NCI-H524 treated with DMSO at 0.1 percent for 48 hours (cell line): ENCODE measurements at regions not wholly inside any gene's neighbourhood (a gene's known extent, or its start where the extent isn't known, plus 50 kb on each side); places are given as distances from the start of the nearest gene placed in this dataset.
"Not testable (repeated sequence)": the region's sequence is repeated elsewhere in the genome, so short reads cannot be mapped to it uniquely, and the experiment has no call there.

Source experiments
- DNase-seq: peaks from one replicate; lab custom pipeline; 2025; lab: John Stamatoyannopoulos, UW

GRCh38 chr3:124364317-124365020, 365.8 kb upstream of the UMPS start:
- DNase-seq: peak; percentile 100

GRCh38 chr3:124366655-124367054, 363.6 kb upstream of the UMPS start:
- not testable (repeated sequence) for DNase-seq

- DNase-seq: no peak
These were observed 357.5 kb upstream of the UMPS start for GRCh38 chr3:124372775-124373174.

- no peak for DNase-seq
These were observed 356.7 kb upstream of the UMPS start for GRCh38 chr3:124373524-124373923.

GRCh38 chr3:124374583-124374982, 355.7 kb upstream of the UMPS start:
- no peak for DNase-seq

- DNase-seq: no peak
These were observed 348.5 kb upstream of the UMPS start for GRCh38 chr3:124381575-124382333.

GRCh38 chr3:124383051-124383450, 347.2 kb upstream of the UMPS start:
- no peak for DNase-seq

- no peak for DNase-seq
These were observed 346.3 kb upstream of the UMPS start for GRCh38 chr3:124383846-124384466.

GRCh38 chr3:124384527-124384926, 345.7 kb upstream of the UMPS start:
- no peak for DNase-seq

GRCh38 chr3:124385996-124386395, 344.3 kb upstream of the UMPS start:
- DNase-seq: peak; percentile 51

GRCh38 chr3:124386996-124387595, 343.2 kb upstream of the UMPS start:
- no peak for DNase-seq

- no peak for DNase-seq
These were observed 338.5 kb upstream of the UMPS start for GRCh38 chr3:124391774-124392173.

GRCh38 chr3:124393340-124393739, 336.9 kb upstream of the UMPS start:
- DNase-seq: no peak

GRCh38 chr3:124395162-124395561, 335.1 kb upstream of the UMPS start:
- DNase-seq: no peak

- no peak for DNase-seq
These were observed 334.5 kb upstream of the UMPS start for GRCh38 chr3:124395584-124396338.

GRCh38 chr3:124396339-124396950, 333.8 kb upstream of the UMPS start:
- no peak for DNase-seq

GRCh38 chr3:124397088-124397487, 333.2 kb upstream of the UMPS start:
- no peak for DNase-seq

- DNase-seq: no peak
These were observed 331.7 kb upstream of the UMPS start for GRCh38 chr3:124398594-124398993.

GRCh38 chr3:124401843-124402242, 328.4 kb upstream of the UMPS start:
- DNase-seq: no peak

GRCh38 chr3:124402791-124403190, 327.5 kb upstream of the UMPS start:
- no peak for DNase-seq

GRCh38 chr3:124404621-124405020, 325.6 kb upstream of the UMPS start:
- no peak for DNase-seq

GRCh38 chr3:124407260-124407659, 323.0 kb upstream of the UMPS start:
- no peak for DNase-seq
